Astrocyte of the cerebellum (primary cell): ENCODE measurements at regions not wholly inside any gene's neighbourhood (a gene's known extent, or its start where the extent isn't known, plus 50 kb on each side); places are given as distances from the start of the nearest gene placed in this dataset.

Source experiments
- DNase-seq: peaks from one replicate; pipeline ENCODE4 v3.0.0-alpha.2; 2011; ENCODE audit warnings: low read depth
- H3K4me3 ChIP-seq: 2 replicates; pipeline ENCODE4 v1.5.1; 2011; ENCODE audit warnings: mild to moderate bottlenecking, low read depth, low read length, moderate library complexity
- CTCF ChIP-seq: IDR thresholded peaks from 2 replicates; pipeline ENCODE4 v1.5.1; 2012; ENCODE audit warnings: low read length, low read depth, moderate library complexity, mild to moderate bottlenecking; ENCODE audit errors: missing control alignments
- in situ Hi-C: cut with HindIII; loops from 2 replicates; pipeline ENCODE4 v1.10.0; 2017; ENCODE audit warnings: low sequenced_read_pairs

GRCh38 chrX:69369999-69370398 lies 134.1 kb upstream of the NALF2 start:
- DNase-seq: no peak
- in situ Hi-C loops: no loop called here
- no peak for TF ChIP-seq CTCF
- H3K4me3 ChIP-seq: no peak overlapping the region

- no peak overlapping the region for H3K4me3 ChIP-seq
- no peak for TF ChIP-seq CTCF
- no peak for DNase-seq
- in situ Hi-C loops: no loop called here
Measured at GRCh38 chrX:69366183-69366582, 137.9 kb upstream of the NALF2 start.

GRCh38 chrX:69365755-69366154 lies 138.4 kb upstream of the NALF2 start:
- no peak for DNase-seq
- no peak for TF ChIP-seq CTCF
- in situ Hi-C loops: no loop called here
- H3K4me3 ChIP-seq: no peak overlapping the region

- in situ Hi-C loops: no loop called here
- DNase-seq: no peak
- H3K4me3 ChIP-seq: no peak overlapping the region
- TF ChIP-seq CTCF: no peak
Measured at GRCh38 chrX:69365349-69365748, 138.8 kb upstream of the NALF2 start.

- no peak for DNase-seq
- no peak for TF ChIP-seq CTCF
- H3K4me3 ChIP-seq: no peak overlapping the region
- in situ Hi-C loops: no loop called here
Measured at GRCh38 chrX:69362856-69363255, 141.3 kb upstream of the NALF2 start.

- no peak for TF ChIP-seq CTCF
- in situ Hi-C loops: no loop called here
- no peak overlapping the region for H3K4me3 ChIP-seq
- no peak for DNase-seq
Measured at GRCh38 chrX:69362354-69362753, 141.8 kb upstream of the NALF2 start.

- no peak overlapping the region for H3K4me3 ChIP-seq
- no peak for DNase-seq
- in situ Hi-C loops: no loop called here
- no peak for TF ChIP-seq CTCF
Measured at GRCh38 chrX:69361311-69361845, 142.7 kb upstream of the NALF2 start.
